ENCODE measurements at regions not wholly inside any gene's neighbourhood (a gene's known extent, or its start where the extent isn't known, plus 50 kb on each side); places are given as distances from the start of the nearest gene placed in this dataset.

- no peak overlapping the region for H3K4me3 Mint-ChIP-seq
- DNase-seq (ENCODE audit: extremely low spot score, unreplicated experiment), result no peak
- H3K9me3 Mint-ChIP-seq, result peaks cover 5% of the 10 kb centered on the region
- no peak overlapping the region for H3K27ac Mint-ChIP-seq
- H3K4me1 Mint-ChIP-seq (ENCODE audit: unreplicated experiment), result no peaks in the 10 kb centered on the region
- TF ChIP-seq, protein P1, sequence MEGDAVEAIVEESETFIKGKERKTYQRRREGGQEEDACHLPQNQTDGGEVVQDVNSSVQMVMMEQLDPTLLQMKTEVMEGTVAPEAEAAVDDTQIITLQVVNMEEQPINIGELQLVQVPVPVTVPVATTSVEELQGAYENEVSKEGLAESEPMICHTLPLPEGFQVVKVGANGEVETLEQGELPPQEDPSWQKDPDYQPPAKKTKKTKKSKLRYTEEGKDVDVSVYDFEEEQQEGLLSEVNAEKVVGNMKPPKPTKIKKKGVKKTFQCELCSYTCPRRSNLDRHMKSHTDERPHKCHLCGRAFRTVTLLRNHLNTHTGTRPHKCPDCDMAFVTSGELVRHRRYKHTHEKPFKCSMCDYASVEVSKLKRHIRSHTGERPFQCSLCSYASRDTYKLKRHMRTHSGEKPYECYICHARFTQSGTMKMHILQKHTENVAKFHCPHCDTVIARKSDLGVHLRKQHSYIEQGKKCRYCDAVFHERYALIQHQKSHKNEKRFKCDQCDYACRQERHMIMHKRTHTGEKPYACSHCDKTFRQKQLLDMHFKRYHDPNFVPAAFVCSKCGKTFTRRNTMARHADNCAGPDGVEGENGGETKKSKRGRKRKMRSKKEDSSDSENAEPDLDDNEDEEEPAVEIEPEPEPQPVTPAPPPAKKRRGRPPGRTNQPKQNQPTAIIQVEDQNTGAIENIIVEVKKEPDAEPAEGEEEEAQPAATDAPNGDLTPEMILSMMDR (conservative IDR thresholded peaks at IDR 0.05), result no peak
- no peaks in the 10 kb centered on the region for H3K36me3 Mint-ChIP-seq
- no peaks in the 10 kb centered on the region for H3K27me3 Mint-ChIP-seq
These were observed 149.6 kb upstream of the GALNT5 start for GRCh38 chr2:157107877-157108276.

DNA sequence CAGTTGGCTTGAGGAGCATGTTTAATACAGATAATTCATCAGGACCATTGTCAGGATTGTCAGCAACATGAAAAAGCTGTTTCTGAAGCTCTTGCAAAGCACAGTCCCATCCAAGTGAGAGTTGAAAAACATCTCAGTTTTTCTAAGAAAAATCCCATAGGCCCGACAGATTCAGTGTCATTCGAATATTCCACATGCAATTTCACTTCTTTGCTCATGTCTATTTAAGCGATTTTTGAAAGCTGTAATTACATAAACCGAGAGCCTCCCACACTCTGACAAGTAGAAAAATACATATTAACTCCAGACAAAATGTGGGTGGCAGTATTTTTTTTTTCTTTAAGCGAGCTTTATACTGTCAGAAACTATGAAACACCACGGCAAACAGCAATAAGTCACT lies 134.7 kb upstream of the GALNT5 start:
- TF ChIP-seq, protein P1 (conservative IDR thresholded peaks at IDR 0.05), result no peak
- peak overlapping the region; percentile 4 for H3K4me3 Mint-ChIP-seq
- no peaks in the 10 kb centered on the region for H3K36me3 Mint-ChIP-seq

GRCh38 chr2:157124731-157125130 lies 132.8 kb upstream of the GALNT5 start:
- Mint-ChIP-seq H3K27ac (peak overlapping the region; percentile 63), H3K27me3 (no peaks in the 10 kb centered on the region), H3K4me1 (ENCODE audit: unreplicated experiment) (no peaks in the 10 kb centered on the region), H3K9me3 (no peaks in the 10 kb centered on the region), H3K36me3 (no peaks in the 10 kb centered on the region), H3K4me3 (no peak overlapping the region)
- DNase-seq (ENCODE audit: extremely low spot score, unreplicated experiment), result no peak
- TF ChIP-seq, protein P1 (conservative IDR thresholded peaks at IDR 0.05), result no peak

More for the DNA sequence above, 134.7 kb upstream of the GALNT5 start:
- no peak for DNase-seq (ENCODE audit: extremely low spot score, unreplicated experiment)
- H3K27me3 Mint-ChIP-seq, result no peaks in the 10 kb centered on the region
- no peaks in the 10 kb centered on the region for H3K4me1 Mint-ChIP-seq (ENCODE audit: unreplicated experiment)
- H3K27ac Mint-ChIP-seq, result no peak overlapping the region
- H3K9me3 Mint-ChIP-seq, result no peaks in the 10 kb centered on the region

DNA sequence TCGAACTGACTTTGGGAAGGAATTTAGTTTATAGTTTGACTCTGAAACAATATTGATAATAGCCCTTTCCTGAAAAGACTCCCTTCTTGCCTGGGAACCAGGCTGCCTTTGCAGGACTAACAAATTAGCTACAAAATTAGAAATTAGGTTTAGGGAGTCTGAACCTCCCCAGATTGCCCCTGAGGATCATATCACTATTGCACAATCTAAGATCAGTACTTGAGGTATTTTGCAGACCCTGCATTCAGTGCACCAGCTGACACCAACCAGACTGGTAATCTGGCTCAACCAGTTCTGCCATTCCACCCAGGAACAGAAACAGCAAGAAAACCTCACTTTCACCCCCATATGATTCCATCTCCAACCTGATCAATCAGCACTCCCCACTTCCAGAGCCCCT lies 131.8 kb upstream of the GALNT5 start:
- Mint-ChIP-seq H3K27ac (peak overlapping the region; percentile 67), H3K4me1 (ENCODE audit: unreplicated experiment) (no peaks in the 10 kb centered on the region), H3K36me3 (no peaks in the 10 kb centered on the region), H3K4me3 (peak overlapping the region; percentile 58), H3K27me3 (no peaks in the 10 kb centered on the region), H3K9me3 (no peaks in the 10 kb centered on the region)
- TF ChIP-seq, protein P1 (conservative IDR thresholded peaks at IDR 0.05), result no peak
- no peak for DNase-seq (ENCODE audit: extremely low spot score, unreplicated experiment)

GRCh38 chr2:157127249-157128012 lies 130.1 kb upstream of the GALNT5 start:
- H3K27ac Mint-ChIP-seq, result peak overlapping the region; percentile 44
- H3K27me3 Mint-ChIP-seq, result no peaks in the 10 kb centered on the region
- DNase-seq (ENCODE audit: extremely low spot score, unreplicated experiment), result no peak
- peaks cover 7% of the 10 kb centered on the region for H3K9me3 Mint-ChIP-seq
- no peaks in the 10 kb centered on the region for H3K36me3 Mint-ChIP-seq
- no peak overlapping the region for H3K4me3 Mint-ChIP-seq
- H3K4me1 Mint-ChIP-seq (ENCODE audit: unreplicated experiment), result no peaks in the 10 kb centered on the region
- TF ChIP-seq, protein P1 (conservative IDR thresholded peaks at IDR 0.05), result no peak
